ENCODE measurements at regions not wholly inside any gene's neighbourhood (a gene's known extent, or its start where the extent isn't known, plus 50 kb on each side); places are given as distances from the start of the nearest gene placed in this dataset.

- no peak for TF ChIP-seq CTCF (conservative IDR thresholded peaks at IDR 0.05 in 1 of 2, IDR thresholded peaks at IDR 0.05 in 1 of 2; ENCODE audit: extremely low read depth in 1 of 2, insufficient read depth in 1 of 2, low read depth in 1 of 2, low read length in 2 of 2)
- no peak for TF ChIP-seq EZH2 (IDR thresholded peaks at IDR 0.05; ENCODE audit: borderline replicate concordance, low read length)
These were observed 423.4 kb downstream of the ISL1 start for GRCh38 chr5:51806677-51807076.
